ENCODE measurements at regions not wholly inside any gene's neighbourhood (a gene's known extent, or its start where the extent isn't known, plus 50 kb on each side); places are given as distances from the start of the nearest gene placed in this dataset.

DNA sequence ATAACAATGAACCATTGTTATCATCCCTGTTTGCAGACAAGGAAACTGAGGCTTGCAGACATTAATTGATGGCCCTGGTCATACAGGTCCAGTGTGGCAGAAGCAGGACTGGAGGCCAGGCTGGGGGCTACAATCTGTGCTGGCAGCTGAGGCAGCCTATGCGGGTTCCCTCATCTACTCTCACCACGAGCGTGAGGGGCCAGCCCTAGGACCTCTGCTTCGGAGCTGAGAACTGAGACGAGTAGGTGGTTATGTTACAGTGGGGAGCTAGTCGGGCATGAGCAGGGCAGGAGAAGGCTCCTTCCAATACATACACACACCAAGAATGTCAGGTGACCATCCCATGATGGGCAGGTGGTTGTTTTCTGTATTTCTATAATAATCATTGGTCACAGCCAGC lies 82.2 kb upstream of the ASB18 start (continued):
- TF ChIP-seq, protein P1, sequence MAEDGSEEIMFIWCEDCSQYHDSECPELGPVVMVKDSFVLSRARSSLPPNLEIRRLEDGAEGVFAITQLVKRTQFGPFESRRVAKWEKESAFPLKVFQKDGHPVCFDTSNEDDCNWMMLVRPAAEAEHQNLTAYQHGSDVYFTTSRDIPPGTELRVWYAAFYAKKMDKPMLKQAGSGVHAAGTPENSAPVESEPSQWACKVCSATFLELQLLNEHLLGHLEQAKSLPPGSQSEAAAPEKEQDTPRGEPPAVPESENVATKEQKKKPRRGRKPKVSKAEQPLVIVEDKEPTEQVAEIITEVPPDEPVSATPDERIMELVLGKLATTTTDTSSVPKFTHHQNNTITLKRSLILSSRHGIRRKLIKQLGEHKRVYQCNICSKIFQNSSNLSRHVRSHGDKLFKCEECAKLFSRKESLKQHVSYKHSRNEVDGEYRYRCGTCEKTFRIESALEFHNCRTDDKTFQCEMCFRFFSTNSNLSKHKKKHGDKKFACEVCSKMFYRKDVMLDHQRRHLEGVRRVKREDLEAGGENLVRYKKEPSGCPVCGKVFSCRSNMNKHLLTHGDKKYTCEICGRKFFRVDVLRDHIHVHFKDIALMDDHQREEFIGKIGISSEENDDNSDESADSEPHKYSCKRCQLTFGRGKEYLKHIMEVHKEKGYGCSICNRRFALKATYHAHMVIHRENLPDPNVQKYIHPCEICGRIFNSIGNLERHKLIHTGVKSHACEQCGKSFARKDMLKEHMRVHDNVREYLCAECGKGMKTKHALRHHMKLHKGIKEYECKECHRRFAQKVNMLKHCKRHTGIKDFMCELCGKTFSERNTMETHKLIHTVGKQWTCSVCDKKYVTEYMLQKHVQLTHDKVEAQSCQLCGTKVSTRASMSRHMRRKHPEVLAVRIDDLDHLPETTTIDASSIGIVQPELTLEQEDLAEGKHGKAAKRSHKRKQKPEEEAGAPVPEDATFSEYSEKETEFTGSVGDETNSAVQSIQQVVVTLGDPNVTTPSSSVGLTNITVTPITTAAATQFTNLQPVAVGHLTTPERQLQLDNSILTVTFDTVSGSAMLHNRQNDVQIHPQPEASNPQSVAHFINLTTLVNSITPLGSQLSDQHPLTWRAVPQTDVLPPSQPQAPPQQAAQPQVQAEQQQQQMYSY (CRISPR knock-in tag; IDR thresholded peaks at IDR 0.05): no peak
- TF ChIP-seq STAT3 (IDR thresholded peaks at IDR 0.05; ENCODE audit: low read depth, low read length) (no peak), RB1 (IDR thresholded peaks at IDR 0.05; ENCODE audit: borderline replicate concordance) (no peak), ZZZ3 (IDR thresholded peaks at IDR 0.05; ENCODE audit: control insufficient read depth, insufficient read length, low read depth) (no peak)
- TF ChIP-seq, protein P2, sequence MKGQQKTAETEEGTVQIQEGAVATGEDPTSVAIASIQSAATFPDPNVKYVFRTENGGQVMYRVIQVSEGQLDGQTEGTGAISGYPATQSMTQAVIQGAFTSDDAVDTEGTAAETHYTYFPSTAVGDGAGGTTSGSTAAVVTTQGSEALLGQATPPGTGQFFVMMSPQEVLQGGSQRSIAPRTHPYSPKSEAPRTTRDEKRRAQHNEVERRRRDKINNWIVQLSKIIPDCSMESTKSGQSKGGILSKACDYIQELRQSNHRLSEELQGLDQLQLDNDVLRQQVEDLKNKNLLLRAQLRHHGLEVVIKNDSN (IDR thresholded peaks at IDR 0.05; ENCODE audit: borderline replicate concordance, extremely low read length, insufficient read depth, low read depth, low read length): no peak

DNA sequence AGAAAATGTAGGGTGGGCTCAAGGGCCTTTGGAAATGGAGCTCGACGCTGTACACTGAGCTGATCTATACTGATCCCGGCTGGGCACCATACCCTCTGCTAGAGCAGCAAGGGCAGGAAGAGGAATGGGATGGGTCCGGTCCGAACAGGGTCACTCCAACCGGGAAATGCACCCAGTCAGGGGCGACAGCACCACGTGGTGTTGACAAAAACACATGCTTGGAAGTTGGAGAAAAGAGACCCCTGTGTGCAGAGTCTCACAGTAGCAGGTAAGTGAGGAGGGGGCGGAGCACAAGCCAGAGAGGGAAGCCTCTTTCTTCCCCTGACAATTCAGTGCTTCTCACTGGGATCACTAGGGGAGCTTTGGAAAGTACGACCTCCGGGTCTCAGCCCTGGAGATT lies 84.1 kb upstream of the ASB18 start:
- WGBS (ENCODE audit: insufficient coverage, insufficient replicate concordance, low lambda C conversion rate, missing lambda C conversion rate): 28% methylated on average over 11 of the region's 11 CpGs
- FAIRE-seq: no peak
- no peak overlapping the region for H3K4me3 ChIP-seq
- no peaks in the 10 kb centered on the region for H3K79me2 ChIP-seq (ENCODE audit: control insufficient read depth, insufficient read depth, low read length)
- no peak overlapping the region for H3K4me2 ChIP-seq (ENCODE audit: control insufficient read depth, insufficient read depth)
- ATAC-seq: no peak
- POLR2A ChIA-PET: interaction anchor here (0.6 kb wide), 1 partner anchor 1602 kb away, joined by 3 read pairs; no protein-coding TSS in a partner anchor
- H4K20me1 ChIP-seq (ENCODE audit: control insufficient read depth, insufficient read depth): no peaks in the 10 kb centered on the region
- no peaks in the 10 kb centered on the region; a peak in 1 of 4 replicates for H3K27me3 ChIP-seq (replicated peaks in 1 of 2; ENCODE audit: control insufficient read depth in 2 of 2, insufficient read depth in 2 of 2, low read length in 1 of 2)
- H2AFZ ChIP-seq (ENCODE audit: control insufficient read depth, low read depth, low read length): no peak overlapping the region
- H3K9ac ChIP-seq (ENCODE audit: control insufficient read depth, insufficient read depth, low read length): no peak overlapping the region
- no peaks in the 10 kb centered on the region for H3K4me1 ChIP-seq (ENCODE audit: control insufficient read depth, insufficient read depth, low read length)
- SMC1A ChIA-PET (ENCODE audit: uncharacterized antibody, unreplicated experiment): interaction anchor here (0.9 to 1.0 kb wide), 2 partner anchors 706 to 710 kb away, joined by 3 to 4 read pairs; no protein-coding TSS in a partner anchor
- intact Hi-C loops (cut with micrococcal nuclease; ENCODE audit: unreplicated experiment) (no loop called here), in situ Hi-C loops (cut with MboI) (loop anchor here (5.0 kb wide), 1 partner anchor 724 kb away; no protein-coding TSS in a partner anchor)
- DNase-seq (ENCODE audit: low read depth, low spot score): no peak
- no peaks in the 10 kb centered on the region for H3K36me3 ChIP-seq (ENCODE audit: control insufficient read depth in 2 of 2, insufficient read depth in 2 of 2, low read length in 1 of 2)
- H3K9me3 ChIP-seq (replicated peaks; ENCODE audit: control insufficient read depth, insufficient read depth, low read length): no peaks in the 10 kb centered on the region
- no peak overlapping the region for H3K27ac ChIP-seq (ENCODE audit: control insufficient read depth, insufficient read depth)
- CTCF ChIA-PET: interaction anchor here (0.7 to 1.6 kb wide), 5 partner anchors 38 to 739 kb away, joined by 3 to 4 read pairs (median 3); no protein-coding TSS in a partner anchor
- BruUV-seq (replicated peaks): no TSS peak
- RAD21 ChIA-PET (ENCODE audit: unreplicated experiment): no interaction called here
- TF ChIP-seq EED (IDR thresholded peaks at IDR 0.05; ENCODE audit: low read depth): no peak
- TF ChIP-seq, protein P3, sequence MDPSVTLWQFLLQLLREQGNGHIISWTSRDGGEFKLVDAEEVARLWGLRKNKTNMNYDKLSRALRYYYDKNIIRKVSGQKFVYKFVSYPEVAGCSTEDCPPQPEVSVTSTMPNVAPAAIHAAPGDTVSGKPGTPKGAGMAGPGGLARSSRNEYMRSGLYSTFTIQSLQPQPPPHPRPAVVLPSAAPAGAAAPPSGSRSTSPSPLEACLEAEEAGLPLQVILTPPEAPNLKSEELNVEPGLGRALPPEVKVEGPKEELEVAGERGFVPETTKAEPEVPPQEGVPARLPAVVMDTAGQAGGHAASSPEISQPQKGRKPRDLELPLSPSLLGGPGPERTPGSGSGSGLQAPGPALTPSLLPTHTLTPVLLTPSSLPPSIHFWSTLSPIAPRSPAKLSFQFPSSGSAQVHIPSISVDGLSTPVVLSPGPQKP (IDR thresholded peaks at IDR 0.05; ENCODE audit: low read depth, low read length): no peak
- no peak for TF ChIP-seq GABPA (IDR thresholded peaks at IDR 0.05; ENCODE audit: low read depth)
- TF ChIP-seq, protein P4, sequence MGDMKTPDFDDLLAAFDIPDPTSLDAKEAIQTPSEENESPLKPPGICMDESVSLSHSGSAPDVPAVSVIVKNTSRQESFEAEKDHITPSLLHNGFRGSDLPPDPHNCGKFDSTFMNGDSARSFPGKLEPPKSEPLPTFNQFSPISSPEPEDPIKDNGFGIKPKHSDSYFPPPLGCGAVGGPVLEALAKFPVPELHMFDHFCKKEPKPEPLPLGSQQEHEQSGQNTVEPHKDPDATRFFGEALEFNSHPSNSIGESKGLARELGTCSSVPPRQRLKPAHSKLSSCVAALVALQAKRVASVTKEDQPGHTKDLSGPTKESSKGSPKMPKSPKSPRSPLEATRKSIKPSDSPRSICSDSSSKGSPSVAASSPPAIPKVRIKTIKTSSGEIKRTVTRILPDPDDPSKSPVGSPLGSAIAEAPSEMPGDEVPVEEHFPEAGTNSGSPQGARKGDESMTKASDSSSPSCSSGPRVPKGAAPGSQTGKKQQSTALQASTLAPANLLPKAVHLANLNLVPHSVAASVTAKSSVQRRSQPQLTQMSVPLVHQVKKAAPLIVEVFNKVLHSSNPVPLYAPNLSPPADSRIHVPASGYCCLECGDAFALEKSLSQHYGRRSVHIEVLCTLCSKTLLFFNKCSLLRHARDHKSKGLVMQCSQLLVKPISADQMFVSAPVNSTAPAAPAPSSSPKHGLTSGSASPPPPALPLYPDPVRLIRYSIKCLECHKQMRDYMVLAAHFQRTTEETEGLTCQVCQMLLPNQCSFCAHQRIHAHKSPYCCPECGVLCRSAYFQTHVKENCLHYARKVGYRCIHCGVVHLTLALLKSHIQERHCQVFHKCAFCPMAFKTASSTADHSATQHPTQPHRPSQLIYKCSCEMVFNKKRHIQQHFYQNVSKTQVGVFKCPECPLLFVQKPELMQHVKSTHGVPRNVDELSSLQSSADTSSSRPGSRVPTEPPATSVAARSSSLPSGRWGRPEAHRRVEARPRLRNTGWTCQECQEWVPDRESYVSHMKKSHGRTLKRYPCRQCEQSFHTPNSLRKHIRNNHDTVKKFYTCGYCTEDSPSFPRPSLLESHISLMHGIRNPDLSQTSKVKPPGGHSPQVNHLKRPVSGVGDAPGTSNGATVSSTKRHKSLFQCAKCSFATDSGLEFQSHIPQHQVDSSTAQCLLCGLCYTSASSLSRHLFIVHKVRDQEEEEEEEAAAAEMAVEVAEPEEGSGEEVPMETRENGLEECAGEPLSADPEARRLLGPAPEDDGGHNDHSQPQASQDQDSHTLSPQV (IDR thresholded peaks at IDR 0.05): no peak
- no peak for TF ChIP-seq TCF12 (IDR thresholded peaks at IDR 0.05; ENCODE audit: low read depth, low read length)
- no peak for TF ChIP-seq CREB1 (IDR thresholded peaks at IDR 0.05; ENCODE audit: low read depth)
